GM21367 (cell line): ENCODE measurements at regions not wholly inside any gene's neighbourhood (a gene's known extent, or its start where the extent isn't known, plus 50 kb on each side); places are given as distances from the start of the nearest gene placed in this dataset.

Experiments used
- ATAC-seq: cut with Tn5 transposase; IDR thresholded peaks from one replicate; pipeline ENCODE4 v1.9.1; 2021; ENCODE audit not compliant: unreplicated experiment

GRCh38 chr14:87547536-87547935 is 445.4 kb downstream of the GALC start:
- no peak for ATAC-seq

GRCh38 chr14:87542288-87542687 is 450.7 kb downstream of the GALC start:
- no peak for ATAC-seq

DNA sequence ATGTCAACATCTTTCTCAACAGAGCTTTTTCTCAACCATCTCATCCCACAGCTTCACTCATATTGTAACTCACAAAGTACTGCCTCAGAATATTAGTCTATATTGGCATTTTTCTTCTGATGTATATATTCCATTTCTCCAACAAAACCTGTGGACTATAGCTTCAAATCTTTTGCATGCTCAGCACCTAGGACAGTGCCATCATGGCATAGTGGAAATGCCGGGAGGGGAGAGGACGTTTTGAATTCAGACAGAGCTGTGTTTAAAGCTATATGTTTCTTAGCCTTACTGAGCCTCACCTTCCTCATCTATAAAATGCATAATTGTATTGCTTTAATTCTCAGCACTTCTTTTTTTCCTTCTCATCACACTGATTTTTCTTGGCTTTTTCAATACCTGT is 452.6 kb downstream of the GALC start:
- no peak for ATAC-seq

DNA sequence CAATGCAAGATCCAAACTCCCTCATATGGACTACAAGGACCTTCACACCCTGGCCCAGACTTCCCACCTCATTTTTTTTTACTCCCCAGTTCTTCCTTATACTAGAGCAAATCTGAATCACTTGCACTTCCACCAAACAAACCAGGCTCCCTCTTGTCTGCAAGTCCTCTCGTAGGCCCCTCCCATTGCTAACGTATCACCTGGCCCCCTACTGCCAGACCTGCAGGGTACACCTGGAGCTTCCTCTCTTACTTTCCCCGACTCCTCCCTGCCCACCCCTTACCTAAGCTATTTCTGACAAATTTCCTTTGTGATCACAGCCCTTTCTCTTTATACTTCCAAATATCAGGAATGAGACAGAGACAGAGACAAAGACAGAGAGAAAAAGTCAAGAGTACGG is 463.9 kb downstream of the GALC start:
- ATAC-seq = no peak

- no peak for ATAC-seq
Observed at GRCh38 chr14:87526731-87527130, 466.3 kb downstream of the GALC start.

- no peak for ATAC-seq
Observed at GRCh38 chr14:87524011-87524410, 469.0 kb downstream of the GALC start.

GRCh38 chr14:87522575-87522974 is 470.4 kb downstream of the GALC start:
- no peak for ATAC-seq

DNA sequence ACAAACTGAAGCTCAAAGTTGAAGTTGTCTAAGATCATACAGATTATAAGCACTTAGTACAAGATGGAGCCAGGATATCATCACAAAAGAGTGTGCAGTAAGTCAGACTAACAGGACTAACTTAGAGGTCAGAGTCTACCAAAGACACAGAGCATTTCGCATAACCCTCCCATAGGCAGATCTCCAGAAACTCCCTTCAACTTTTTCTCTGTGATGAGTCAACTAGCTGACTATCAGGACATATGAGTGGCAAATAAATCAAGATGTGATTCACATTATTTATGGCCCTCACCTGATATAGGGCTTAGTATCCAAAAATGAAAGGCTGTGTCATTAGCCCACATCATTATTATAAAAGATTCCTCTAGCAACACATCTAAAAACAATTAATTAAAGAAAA is 484.6 kb downstream of the GALC start:
- no peak for ATAC-seq

- ATAC-seq = no peak
Observed at GRCh38 chr14:87503711-87504110, 489.3 kb downstream of the GALC start.

GRCh38 chr14:87497301-87497700 is 495.7 kb downstream of the GALC start:
- no peak for ATAC-seq

- no peak for ATAC-seq
Observed at GRCh38 chr14:87494010-87494409, 499.0 kb downstream of the GALC start.

DNA sequence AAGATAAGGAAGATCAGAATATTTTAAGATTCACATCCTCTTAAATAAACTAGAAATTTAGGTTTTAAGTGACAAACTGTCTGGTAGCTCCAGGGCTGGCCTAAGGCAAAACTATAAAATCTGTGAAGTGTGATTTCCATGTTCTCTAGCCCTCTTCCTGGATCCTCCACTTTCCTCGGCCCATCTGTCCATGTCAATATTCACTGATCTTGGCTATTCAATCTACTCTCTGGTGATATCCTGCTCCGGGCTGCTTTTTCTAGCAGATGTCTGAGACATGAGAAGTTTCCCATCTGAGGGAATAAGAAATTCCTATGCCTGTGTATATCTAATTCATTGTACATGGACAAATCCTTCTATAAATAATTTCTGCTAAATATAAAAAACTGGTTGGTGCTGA is 500.4 kb downstream of the GALC start:
- ATAC-seq = no peak

GRCh38 chr14:87491816-87492215 is 501.2 kb downstream of the GALC start:
- ATAC-seq = no peak

DNA sequence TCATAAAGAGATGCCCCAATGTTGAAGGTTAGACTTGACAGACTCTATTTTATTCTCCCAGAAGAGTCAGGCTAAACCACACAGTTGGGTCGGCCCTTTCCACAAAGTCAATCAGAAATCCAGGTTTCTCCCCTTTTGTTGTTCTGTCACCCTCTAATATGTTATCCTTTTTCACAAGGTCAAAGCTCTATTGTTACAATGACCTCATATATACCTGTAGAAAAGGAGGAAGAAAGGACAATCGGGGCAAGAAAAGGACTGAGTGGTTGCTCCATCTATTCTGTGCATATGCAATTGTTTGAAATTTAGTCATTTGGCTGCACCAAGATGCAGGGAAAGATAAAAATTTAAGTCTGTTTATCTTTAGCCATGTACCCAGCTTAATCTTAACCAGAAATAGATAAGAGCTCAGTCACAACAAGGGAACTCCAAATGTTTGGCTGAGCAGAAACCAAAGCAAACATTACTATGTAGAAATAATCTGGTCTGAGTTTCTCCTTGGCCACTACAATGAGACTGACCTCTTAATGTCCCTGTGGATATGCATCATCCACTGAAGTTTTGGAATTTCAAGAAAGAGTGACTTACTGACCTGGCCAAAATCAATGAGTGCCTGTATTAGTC is 503.7 kb downstream of the GALC start:
- ATAC-seq = no peak

DNA sequence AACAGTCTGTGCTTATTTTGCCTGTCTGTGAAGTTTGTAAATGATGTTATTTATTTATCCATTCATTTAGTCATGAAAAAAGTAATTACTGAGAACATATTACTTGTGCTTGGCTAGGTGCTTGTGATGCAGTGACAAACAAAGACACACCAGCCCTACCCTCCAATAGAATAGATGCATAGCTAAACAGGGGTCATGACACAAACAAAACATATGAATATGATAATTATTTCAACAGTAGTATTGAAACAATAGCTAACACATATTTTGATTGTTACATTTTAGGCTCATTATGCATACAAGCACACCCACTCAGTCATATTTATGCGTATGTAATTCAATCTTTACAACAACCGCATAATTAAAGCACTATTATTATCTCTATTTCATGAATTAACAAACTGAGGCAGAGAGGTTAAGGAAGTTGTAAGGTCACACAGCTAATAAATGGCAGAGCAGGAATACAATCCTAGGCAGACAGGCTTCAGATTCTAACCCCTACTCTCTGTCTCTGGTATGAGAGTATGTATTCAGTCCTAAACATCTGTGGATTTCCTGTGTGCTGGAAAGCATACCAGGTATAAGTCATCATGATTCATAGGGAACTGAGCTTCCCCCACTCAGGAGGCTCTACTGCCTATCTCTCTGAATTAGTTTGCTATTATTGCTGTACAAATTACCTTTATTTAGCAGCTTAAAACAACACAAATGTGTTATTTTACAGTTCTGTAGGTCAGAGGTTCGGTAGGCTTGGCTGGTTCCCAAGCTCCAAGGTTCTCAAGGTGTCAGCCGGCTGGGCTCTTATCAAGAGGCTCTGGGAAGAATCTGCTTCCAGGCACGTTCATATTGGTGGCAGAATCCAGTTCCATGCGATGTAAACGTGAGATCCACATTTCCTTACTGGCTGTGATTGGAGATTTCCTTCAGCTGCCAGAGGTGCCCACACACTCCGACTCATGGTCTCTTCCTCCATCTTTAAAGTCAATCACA is 509.4 kb downstream of the GALC start:
- no peak for ATAC-seq

DNA sequence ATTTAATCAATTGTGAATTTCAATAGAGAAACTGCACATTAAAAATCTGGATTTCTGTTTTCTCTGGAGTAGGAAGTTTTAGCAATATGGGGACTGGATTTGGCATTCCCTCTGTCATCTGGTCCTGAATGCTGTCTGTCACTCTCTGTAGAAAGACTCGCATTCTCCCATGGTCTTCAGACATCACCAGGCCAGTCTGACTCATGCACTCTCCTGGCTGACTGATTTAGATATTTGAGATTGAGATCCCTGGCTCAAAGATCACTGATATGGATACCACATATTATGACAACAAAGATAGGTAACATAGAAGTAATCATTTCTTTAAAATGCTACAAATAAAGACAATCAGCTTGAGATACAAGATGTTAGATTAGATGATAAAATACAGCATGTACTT is 524.5 kb downstream of the GALC start:
- ATAC-seq = no peak

DNA sequence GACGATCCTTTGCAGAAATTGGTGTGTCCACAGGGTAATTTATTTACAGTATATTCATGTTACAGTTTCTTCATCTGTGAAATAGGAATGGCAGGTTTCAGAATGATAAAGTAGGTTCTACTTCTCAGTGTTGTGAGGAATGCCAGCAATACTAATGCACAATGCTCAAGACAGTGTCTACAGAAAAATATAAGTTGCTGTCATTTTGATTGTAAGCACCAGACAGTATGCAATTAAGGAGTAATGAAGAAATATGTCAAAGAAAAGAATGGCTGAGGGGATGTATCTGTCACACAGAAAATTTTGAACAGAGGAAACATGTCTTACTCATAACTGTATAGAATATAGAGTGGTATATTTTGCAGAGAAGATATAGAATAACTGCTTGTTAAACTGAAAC is 525.4 kb downstream of the GALC start:
- ATAC-seq = no peak

- no peak for ATAC-seq
Observed at GRCh38 chr14:87465770-87466169, 527.2 kb downstream of the GALC start.

DNA sequence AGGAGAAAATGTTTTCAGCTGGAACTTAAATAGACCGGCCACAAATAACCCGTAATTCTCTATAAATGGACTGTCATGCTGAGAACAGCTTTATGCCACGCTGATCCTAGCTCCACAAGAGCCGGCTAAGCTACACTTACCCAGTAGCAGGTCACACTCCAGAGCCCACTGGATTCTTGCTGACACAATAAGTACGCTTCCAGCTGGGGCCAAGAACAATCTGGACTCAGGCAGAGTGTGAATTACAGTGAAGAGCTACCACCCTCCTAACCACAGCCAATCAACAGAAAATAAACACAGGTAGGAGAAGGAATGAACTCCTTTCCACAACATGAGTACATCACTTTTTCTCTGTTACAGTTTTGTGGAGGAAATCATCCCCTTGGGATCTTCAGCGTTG is 531.3 kb downstream of the GALC start:
- no peak for ATAC-seq

DNA sequence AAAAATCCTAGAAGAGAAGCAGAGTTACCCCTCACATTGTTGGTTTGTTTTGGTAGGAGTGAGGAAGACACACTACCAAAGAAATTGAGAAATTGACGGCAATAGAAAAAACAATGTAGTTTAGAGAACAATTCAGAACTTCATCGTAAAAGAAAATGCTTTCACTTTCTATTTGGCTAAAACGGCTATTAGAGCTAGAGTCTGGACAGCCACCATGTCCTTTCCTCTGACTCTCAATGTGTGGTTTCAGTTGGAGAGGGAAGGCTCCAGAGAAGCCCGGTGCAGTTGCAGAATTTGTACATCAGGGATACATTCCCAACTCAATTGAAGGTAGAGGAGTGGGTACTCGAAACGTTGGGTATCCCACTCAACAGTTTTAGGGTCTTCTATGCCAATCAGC is 535.3 kb downstream of the GALC start:
- ATAC-seq = no peak

GRCh38 chr14:87450193-87450592 is 542.8 kb downstream of the GALC start:
- ATAC-seq = no peak

DNA sequence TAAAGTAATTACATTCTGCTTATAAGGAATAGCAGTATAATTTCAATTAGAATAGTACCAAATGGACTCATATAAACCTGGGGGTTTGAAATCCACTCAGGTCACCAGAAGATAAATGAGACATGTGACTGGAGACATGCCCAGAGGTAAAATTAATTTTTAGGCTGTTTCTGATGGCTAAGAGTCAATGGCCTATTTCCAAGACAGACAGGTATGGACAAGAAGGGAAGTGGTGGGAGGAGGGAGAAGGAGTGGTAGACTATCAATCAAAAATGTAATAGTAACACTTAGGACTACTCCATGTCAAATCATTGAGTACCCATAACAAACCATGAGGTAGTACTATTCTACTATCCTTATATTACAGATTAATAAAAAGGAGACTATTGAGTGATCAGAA is 544.0 kb downstream of the GALC start:
- no peak for ATAC-seq
